KMS-11 (cell line): ENCODE measurements at regions not wholly inside any gene's neighbourhood (a gene's known extent, or its start where the extent isn't known, plus 50 kb on each side); places are given as distances from the start of the nearest gene placed in this dataset.

ENCODE experiments used
- H2AFZ ChIP-seq: fragments of 200-600 bp; sonication (generic); 2 replicates; pipeline ENCODE4 v1.6.1; 2016; ENCODE audit warnings: antibody characterized with exemption, mixed run types, low read depth
- H3K27ac ChIP-seq: fragments of 200-600 bp; sonication (generic); 2 replicates; pipeline ENCODE4 v1.6.1; 2016; ENCODE audit warnings: mild to moderate bottlenecking, mixed run types
- H3K27me3 ChIP-seq: fragments of 200-600 bp; sonication (generic); 2 replicates; pipeline ENCODE4 v1.6.1; 2017; ENCODE audit warnings: mild to moderate bottlenecking, low read depth, mixed run types, moderate library complexity; ENCODE audit not compliant: insufficient read depth
- H3K36me3 ChIP-seq: fragments of 200-600 bp; sonication (generic); 2 replicates; pipeline ENCODE4 v1.6.1; 2017; ENCODE audit warnings: mild to moderate bottlenecking, mixed run types; ENCODE audit not compliant: insufficient read depth
- H3K4me1 ChIP-seq: fragments of 200-600 bp; sonication (generic); 2 replicates; pipeline ENCODE4 v1.6.1; 2016; ENCODE audit warnings: mild to moderate bottlenecking, low read depth, mixed run types; ENCODE audit not compliant: poor library complexity, severe bottlenecking
- H3K4me2 ChIP-seq: fragments of 200-600 bp; sonication (generic); 2 replicates; pipeline ENCODE4 v1.7.0; 2016; ENCODE audit warnings: mild to moderate bottlenecking, mixed run types
- H3K4me3 ChIP-seq: fragments of 200-600 bp; sonication (generic); IDR thresholded peaks from 2 replicates; pipeline ENCODE4 v1.6.1; 2017; ENCODE audit warnings: low read depth, low read length, mixed read lengths; ENCODE audit not compliant: insufficient read depth
- H3K79me2 ChIP-seq: fragments of 200-600 bp; sonication (generic); 2 replicates; pipeline ENCODE4 v1.6.1; 2016; ENCODE audit warnings: low read depth, mixed run types; ENCODE audit not compliant: insufficient read depth
- H3K9ac ChIP-seq: fragments of 200-600 bp; sonication (generic); 2 replicates; pipeline ENCODE4 v1.6.1; 2016; ENCODE audit warnings: mild to moderate bottlenecking, mixed run types
- H4K20me1 ChIP-seq: fragments of 200-600 bp; sonication (generic); 2 replicates; pipeline ENCODE4 v1.6.1; 2016; ENCODE audit warnings: mild to moderate bottlenecking, mixed run types; ENCODE audit not compliant: insufficient read depth
- CTCF ChIP-seq: fragments of 200-600 bp; sonication (generic); conservative IDR thresholded peaks from 2 replicates; pipeline ENCODE4 v1.6.1; 2017; ENCODE audit warnings: low read depth, mild to moderate bottlenecking, antibody characterized with exemption, low read length, moderate library complexity, mixed read lengths

DNA sequence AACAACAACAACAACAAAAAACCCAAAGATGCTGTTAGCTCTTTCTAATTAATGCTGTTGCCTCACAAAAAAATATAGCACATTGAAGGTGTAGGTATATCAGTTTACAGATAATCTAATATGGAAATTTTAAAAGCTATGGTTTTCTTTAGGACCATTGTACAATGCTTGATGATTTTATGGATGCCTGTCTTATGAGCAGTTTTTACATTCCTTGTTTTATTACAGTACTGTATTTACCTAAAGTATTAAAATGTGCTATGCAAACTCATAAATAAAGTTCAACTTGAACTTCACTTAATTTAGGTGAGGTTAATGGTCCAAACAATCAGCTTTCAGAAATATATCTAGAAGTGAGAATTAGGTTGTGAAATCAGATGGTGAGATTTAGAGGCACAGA is 212.2 kb upstream of the GOLIM4 start:
- H3K9ac ChIP-seq = no peak overlapping the region
- H3K4me3 ChIP-seq = no peak overlapping the region
- no peaks in the 10 kb centered on the region for H3K27me3 ChIP-seq
- no peak overlapping the region for H3K27ac ChIP-seq
- H2AFZ ChIP-seq = no peak overlapping the region
- H3K4me2 ChIP-seq = no peak overlapping the region
- no peaks in the 10 kb centered on the region for H3K36me3 ChIP-seq
- no peaks in the 10 kb centered on the region for H3K79me2 ChIP-seq
- H4K20me1 ChIP-seq = no peaks in the 10 kb centered on the region
- no peak for TF ChIP-seq CTCF
- H3K4me1 ChIP-seq = no peaks in the 10 kb centered on the region

- H3K9ac ChIP-seq = no peak overlapping the region
- H3K79me2 ChIP-seq = no peaks in the 10 kb centered on the region
- no peaks in the 10 kb centered on the region for H3K4me1 ChIP-seq
- H2AFZ ChIP-seq = no peak overlapping the region
- H3K36me3 ChIP-seq = no peaks in the 10 kb centered on the region
- H3K4me2 ChIP-seq = no peak overlapping the region
- no peak overlapping the region for H3K4me3 ChIP-seq
- H4K20me1 ChIP-seq = no peaks in the 10 kb centered on the region
- no peak overlapping the region for H3K27ac ChIP-seq
- no peak for TF ChIP-seq CTCF
- H3K27me3 ChIP-seq = no peaks in the 10 kb centered on the region
Measured at GRCh38 chr3:168295027-168295426, 199.3 kb upstream of the GOLIM4 start.

DNA sequence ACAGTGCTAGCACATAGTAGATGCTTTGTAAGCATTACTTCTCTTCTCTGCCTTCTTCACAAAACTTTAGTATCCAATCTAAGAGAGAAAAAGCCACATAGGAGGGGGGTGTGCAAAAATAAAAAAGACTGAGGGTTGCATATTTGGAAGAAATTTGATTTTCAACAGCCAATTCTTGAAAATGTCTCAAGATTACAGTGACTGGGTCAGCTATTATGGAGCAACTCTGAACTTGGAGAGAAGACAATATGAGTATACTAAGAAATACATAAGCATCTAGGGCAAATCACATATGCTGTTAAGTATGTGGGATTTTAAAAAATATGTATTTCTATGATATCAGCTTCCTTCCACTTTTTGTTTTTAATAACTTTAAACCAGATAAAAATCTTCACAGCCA is 196.6 kb upstream of the GOLIM4 start:
- Histone ChIP-seq H3K4me2 (no peak overlapping the region), H3K27ac (no peak overlapping the region)
- TF ChIP-seq CTCF = no peak

DNA sequence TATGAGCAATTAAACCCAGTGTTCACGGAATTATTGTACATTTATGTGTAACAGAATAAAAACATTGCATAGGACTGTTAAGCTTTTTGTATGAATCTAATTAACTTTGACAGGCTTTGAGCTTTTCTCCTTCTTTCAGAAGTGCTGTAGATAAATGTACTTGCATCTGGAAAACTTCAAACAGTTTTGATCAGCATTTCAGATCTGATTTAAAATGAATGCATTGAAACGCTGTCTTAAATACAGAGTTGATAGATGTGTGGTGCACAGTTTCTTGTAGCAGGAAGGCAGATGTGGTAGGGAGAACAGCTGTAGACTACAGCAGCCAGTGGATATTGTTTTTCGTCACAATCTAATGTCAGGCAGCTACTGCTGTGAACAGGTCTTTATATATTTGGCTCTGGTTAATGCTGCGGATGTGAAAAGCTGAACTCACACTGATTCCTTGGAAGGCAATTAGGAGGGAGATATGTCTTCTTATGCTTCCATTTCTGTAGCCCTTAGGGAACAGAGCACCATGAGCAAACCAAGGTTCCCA is 193.8 kb upstream of the GOLIM4 start:
- no peak overlapping the region for H3K4me3 ChIP-seq
- TF ChIP-seq CTCF = no peak
- no peaks in the 10 kb centered on the region for H3K27me3 ChIP-seq
- H3K4me2 ChIP-seq = no peak overlapping the region
- no peak overlapping the region for H3K27ac ChIP-seq
- H3K9ac ChIP-seq = no peak overlapping the region
- no peaks in the 10 kb centered on the region for H4K20me1 ChIP-seq
- H3K4me1 ChIP-seq = no peaks in the 10 kb centered on the region
- no peak overlapping the region for H2AFZ ChIP-seq
- H3K36me3 ChIP-seq = no peaks in the 10 kb centered on the region
- no peaks in the 10 kb centered on the region for H3K79me2 ChIP-seq

More for the DNA sequence above, 196.6 kb upstream of the GOLIM4 start:
- Histone ChIP-seq H3K27me3 (no peaks in the 10 kb centered on the region), H3K4me3 (no peak overlapping the region), H3K4me1 (no peaks in the 10 kb centered on the region), H3K36me3 (no peaks in the 10 kb centered on the region), H3K79me2 (no peaks in the 10 kb centered on the region), H4K20me1 (no peaks in the 10 kb centered on the region), H3K9ac (no peak overlapping the region), H2AFZ (no peak overlapping the region)
